Uterus (tissue), 2 donors: ENCODE measurements at regions not wholly inside any gene's neighbourhood (a gene's known extent, or its start where the extent isn't known, plus 50 kb on each side); places are given as distances from the start of the nearest gene placed in this dataset.

ENCODE experiments used
- CTCF ChIP-seq, 4 experiments: fragments of 200-600 bp in 2 of 4; fragments of 450-650 bp in 2 of 4; sonication (generic) in 2 of 4; IDR thresholded peaks; one replicate each; pipeline ENCODE4 v1.5.1; 2016 to 2019; ENCODE audit warnings: antibody characterized with exemption in 4 of 4, mild to moderate bottlenecking in 2 of 4, moderate library complexity in 1 of 4
- POLR2A ChIP-seq, 2 donors: fragments of 450-650 bp; IDR thresholded peaks; one replicate each; pipeline ENCODE4 v1.6.1; 2016; ENCODE audit warnings: antibody characterized with exemption in 2 of 2, mild to moderate bottlenecking in 1 of 2, moderate library complexity in 1 of 2

- TF ChIP-seq CTCF (IDR thresholded peaks at IDR 0.05) (no peak), POLR2A (IDR thresholded peaks at IDR 0.05) (no peak)
Measured at GRCh38 chr18:77517901-77518300, 268.3 kb downstream of the GALR1 start.
